Suprapubic skin (tissue), 3 donors: ENCODE measurements at regions not wholly inside any gene's neighbourhood (a gene's known extent, or its start where the extent isn't known, plus 50 kb on each side); places are given as distances from the start of the nearest gene placed in this dataset.

Source experiments
- CTCF ChIP-seq, 2 donors: fragments of 200-600 bp in 1 of 2; fragments of 450-650 bp in 1 of 2; sonication (generic) in 1 of 2; IDR thresholded peaks; one replicate each; pipeline ENCODE4 v1.5.1; 2016 to 2019; ENCODE audit warnings: antibody characterized with exemption in 2 of 2, mild to moderate bottlenecking in 1 of 2, moderate library complexity in 1 of 2
- EP300 ChIP-seq: sonication (generic); formaldehyde crosslinking; IDR thresholded peaks from one replicate; pipeline ENCODE4 v1.6.1; 2017; ENCODE audit warnings: antibody characterized with exemption
- POLR2A ChIP-seq, 2 donors: fragments of 450-650 bp; IDR thresholded peaks; one replicate each; pipeline ENCODE4 v1.6.1; 2017; ENCODE audit warnings: antibody characterized with exemption in 2 of 2, mild to moderate bottlenecking in 2 of 2, moderate library complexity in 2 of 2

DNA sequence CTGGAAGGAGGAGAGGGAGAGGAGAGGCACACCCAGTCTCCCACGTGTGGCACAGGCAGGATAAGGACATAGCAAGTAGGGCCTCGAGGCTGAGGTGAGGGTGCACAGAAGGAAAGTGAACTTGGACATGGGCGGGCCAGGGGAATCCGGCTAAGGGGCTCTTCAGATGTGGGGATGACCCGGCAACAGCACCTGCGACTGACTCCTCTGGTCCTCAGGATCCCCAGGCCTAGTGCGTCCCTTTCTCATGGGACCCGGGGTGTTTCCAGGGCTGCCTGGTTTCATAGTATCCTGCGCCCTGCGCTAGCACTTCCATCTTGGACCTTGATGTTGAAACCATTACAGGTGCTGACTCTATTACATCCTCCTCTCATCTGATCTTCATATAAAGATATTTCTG, 96.1 kb upstream of the LYZL2 start:
- TF ChIP-seq CTCF (IDR thresholded peaks at IDR 0.05) (no peak), POLR2A (IDR thresholded peaks at IDR 0.05) (no peak), EP300 (no peak)
